Glomerular endothelial cell (primary cell): ENCODE measurements at regions not wholly inside any gene's neighbourhood (a gene's known extent, or its start where the extent isn't known, plus 50 kb on each side); places are given as distances from the start of the nearest gene placed in this dataset.

Source experiments
- DNase-seq: peaks from one replicate; pipeline ENCODE4 v3.0.0-alpha.2; 2011; ENCODE audit warnings: low read depth, low spot score; ENCODE audit errors: extremely low read depth

- DNase-seq: no peak
Observed at GRCh38 chr1:117678246-117678977, 72.6 kb downstream of the TENT5C start.

DNA sequence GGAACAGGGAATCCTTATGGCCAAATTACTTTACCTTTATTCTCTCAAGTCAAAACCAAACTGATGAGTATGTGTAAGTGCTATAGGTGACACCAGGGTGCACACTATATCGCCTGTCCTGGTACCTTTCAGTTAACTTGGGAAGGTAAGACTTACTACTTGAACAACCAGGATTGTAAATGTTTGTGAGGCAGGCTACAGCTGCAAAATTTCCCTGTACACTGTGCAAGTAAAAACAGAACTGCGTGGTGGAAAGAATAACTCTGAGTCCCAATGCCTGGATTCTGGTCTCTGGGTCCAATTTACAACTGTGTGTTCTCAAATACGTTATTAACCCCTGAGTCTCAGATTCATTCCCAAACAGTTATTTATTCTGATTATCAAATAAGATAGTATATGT, 73.5 kb downstream of the TENT5C start:
- DNase-seq: no peak

DNA sequence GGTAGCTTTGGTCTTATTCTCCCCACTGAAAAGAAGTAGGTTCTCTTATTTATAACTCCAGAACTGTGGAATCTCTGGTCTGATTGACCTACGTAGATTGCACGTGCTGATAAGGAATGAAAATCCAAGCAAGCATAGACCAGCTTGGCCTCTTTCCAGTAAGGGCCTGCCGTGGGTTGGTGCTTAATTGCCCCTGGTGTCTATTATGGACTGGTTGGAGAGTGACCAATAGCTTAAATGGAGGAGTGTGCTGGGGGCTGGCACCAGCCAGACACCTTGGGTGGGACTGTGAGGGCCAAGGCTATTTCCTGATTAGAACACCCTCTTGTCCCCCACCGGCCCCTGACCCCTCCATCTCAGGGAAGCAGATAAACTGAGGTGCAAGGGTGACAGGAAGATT, 74.0 kb downstream of the TENT5C start:
- DNase-seq: no peak

GRCh38 chr1:117680316-117681002, 74.6 kb downstream of the TENT5C start:
- DNase-seq: no peak

DNA sequence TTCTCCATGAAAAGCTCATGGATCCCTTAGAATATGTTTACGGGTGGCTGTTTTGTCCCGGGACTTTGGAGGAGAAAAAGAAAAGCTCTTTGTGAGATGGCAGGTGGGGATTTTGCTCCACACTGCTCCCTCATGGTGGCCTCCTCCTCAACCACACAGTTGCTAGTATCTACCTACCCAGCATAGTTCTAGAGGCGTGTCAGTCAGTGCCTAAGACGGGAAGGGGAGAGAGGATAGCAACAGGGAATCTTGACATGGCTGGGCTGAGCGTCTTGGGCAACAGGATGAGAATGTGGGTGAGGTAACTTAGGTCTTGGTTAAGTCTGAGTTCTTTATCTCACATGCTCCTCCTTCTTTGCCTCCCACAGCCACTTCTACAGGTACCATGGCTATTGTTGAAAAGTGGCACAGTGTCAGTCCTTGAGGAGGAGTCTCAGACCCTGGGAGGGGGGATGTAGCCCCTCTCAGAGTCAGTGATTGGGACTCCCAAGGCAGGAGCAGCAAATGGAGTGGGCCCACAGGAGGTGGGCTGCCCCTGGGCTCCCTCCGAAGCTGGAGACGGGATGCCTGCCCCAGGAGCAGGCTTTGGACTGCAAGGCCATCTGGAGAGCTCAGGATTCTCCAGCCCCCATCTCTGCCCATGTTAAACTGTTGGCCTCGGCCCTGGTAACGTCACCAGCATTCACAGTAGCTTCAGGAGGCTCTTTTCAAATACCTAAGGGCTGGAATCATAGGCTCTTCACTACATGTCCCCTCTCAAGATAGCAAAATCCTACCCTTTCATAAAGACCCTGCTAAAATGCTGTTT, 75.4 kb downstream of the TENT5C start:
- DNase-seq: no peak

- DNase-seq: no peak
Observed at GRCh38 chr1:117681901-117682250, 76.0 kb downstream of the TENT5C start.

DNA sequence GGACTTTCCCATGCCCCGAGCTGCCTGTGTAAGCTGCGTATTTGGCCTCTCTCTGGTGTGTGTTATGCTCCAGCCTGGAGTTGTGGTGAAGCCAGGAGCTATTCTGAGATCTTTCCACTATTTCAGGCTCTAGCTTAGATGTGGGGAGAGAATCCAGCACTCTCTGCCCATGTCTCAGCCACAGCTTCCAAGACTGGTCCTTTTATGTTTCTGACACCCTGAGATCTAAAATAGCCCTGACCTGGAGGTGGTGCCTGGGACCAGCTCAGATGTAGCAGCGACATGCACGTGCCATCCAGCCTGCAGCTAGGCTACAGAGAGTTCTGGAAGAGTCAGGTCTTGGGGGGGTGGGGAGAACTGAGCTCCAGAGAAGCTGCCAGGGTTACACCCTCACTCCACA, 76.5 kb downstream of the TENT5C start:
- DNase-seq: no peak

GRCh38 chr1:117683571-117684285, 77.9 kb downstream of the TENT5C start:
- no peak for DNase-seq

- DNase-seq: no peak
Observed at GRCh38 chr1:117685936-117686806, 80.3 kb downstream of the TENT5C start.

DNA sequence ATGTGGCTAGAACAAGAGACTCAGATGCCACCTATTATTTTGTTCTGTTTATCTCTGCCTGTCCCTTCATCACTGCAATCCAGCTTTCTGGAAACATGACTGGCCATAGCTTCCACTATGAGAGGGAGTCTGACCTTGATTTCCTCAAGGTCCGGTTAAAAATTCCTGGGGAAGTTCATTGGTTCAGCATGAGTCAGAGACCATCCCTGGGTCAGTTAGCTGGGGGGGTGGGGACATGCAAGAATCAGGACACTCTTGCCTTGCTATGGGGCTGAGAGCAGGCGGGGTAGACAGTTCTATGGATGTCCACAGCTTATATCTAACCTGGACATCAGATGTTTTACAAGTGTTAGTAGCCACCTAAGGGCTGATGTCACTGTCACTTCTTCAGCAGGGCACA, 81.1 kb downstream of the TENT5C start:
- DNase-seq: peak; percentile 44

DNA sequence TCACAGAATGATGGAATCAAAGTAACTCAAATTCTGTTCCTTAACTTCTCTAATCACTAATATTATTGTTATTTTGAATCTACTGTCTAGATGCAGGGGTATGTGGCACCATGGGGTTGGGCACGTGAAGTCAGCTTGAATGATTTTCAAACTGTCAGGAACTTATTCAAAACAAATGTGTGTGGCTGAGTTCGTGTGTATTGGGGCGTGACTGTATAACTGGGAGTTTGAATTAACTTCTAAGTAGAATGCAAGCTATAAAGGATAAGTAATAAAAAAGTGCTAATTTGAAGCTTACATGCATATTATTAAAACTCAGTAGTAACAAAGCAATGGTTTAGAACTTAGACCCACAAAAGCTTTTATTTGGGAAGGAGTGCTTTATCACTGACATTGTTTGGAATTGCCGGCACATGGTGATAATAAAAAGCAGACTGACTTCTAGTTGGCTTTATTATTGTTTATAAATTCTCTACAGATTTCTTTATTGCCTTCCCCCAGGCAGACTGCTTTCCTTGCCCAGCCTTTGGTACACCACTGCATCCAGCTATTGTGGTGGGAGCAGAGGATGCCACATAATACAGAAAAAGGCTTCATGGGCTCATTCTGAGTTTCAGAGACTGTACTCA, 84.3 kb downstream of the TENT5C start:
- no peak for DNase-seq

GRCh38 chr1:117691942-117692341, 86.1 kb downstream of the TENT5C start:
- no peak for DNase-seq

- DNase-seq: no peak
Observed at GRCh38 chr1:117694543-117694942, 88.7 kb downstream of the TENT5C start.

DNA sequence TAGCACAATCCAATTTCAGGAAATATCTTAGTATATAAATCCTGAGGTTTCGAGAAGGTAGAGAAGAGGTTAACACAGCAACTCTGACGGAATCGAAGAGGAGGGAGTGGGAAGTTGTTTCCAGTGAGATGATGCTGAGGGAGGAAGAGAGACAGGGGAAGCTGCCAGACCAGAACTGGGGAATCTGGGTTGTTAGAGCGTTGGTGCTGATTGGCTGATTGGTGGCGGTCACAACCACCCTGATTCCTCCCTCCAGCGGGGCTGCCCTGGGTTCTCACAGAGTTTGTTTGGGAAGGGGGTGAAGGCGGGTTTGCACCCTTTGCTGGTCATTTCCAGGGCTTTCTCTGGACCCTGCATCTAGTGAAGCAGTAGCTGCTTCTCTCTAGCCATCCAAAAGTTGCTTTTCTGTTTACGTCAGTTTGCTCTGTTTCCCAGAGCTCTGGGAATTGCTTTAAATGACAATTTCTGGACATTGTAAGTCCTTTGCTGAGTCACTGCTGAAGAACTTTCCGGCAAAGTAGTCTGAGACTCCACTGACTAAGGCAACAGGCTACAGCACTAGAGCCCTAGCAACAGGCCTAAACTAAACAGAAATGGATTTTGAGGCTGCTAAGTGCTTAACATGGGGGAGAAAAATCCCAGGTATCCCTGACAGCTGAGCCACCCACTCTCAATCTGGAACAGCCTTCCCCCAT, 90.1 kb downstream of the TENT5C start:
- no peak for DNase-seq

- no peak for DNase-seq
Observed at GRCh38 chr1:117696561-117696960, 90.7 kb downstream of the TENT5C start.

DNA sequence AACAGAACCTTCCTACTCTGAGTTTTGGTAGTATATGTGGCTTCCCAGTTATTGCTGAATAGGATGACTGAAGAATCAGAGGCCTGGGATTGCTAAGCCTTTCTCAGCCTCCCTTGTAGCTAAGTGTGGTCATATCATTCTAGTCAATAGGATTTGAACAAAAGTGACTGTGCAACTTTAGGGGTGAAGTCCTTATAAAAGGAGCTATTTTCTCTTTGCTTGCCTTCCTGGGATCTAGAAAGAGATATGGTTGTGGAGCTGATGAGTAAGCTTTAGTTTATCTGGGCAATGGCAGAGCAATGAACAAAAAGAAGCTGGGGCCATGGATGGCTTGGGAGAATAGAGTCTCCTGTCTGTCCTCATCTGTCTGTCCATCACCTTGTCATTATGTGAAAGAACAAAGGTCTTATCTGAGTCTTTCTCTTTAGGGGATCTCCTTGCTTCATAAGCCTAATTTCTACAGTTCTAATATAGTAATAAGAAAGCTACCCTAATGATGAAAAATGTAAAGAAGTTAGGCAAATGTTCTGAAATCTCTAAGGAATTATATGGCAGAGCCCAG, 91.5 kb downstream of the TENT5C start:
- no peak for DNase-seq

- DNase-seq: no peak
Observed at GRCh38 chr1:117698398-117699160, 92.7 kb downstream of the TENT5C start.

- no peak for DNase-seq
Observed at GRCh38 chr1:117699953-117700352, 94.1 kb downstream of the TENT5C start.
